ENCODE measurements at regions not wholly inside any gene's neighbourhood (a gene's known extent, or its start where the extent isn't known, plus 50 kb on each side); places are given as distances from the start of the nearest gene placed in this dataset.

GRCh38 chr11:16543642-16544041 is 187.3 kb upstream of the SOX6 start:
- TF ChIP-seq CTCF (IDR thresholded peaks at IDR 0.05; ENCODE audit: insufficient read depth in 1 of 2, low read depth in 1 of 2, low read length in 1 of 2, severe bottlenecking in 1 of 2, unreplicated experiment in 1 of 2) = no peak
- H3K9me3 Mint-ChIP-seq (ENCODE audit: unreplicated experiment) = peaks cover 10% of the 10 kb centered on the region
- Histone ChIP-seq H3K36me3 (ENCODE audit: control insufficient read depth, insufficient read depth, low read length) (no peaks in the 10 kb centered on the region), H3K4me1 (no peaks in the 10 kb centered on the region), H3K4me3 (ENCODE audit: low read depth, low read length) (no peak overlapping the region), H3K27me3 (replicated peaks; ENCODE audit: control insufficient read depth, insufficient read depth, low read length) (no peaks in the 10 kb centered on the region), H3K9me3 (0 out of 2 replicates have a peak, but pooled peaks cover 3% of the 10 kb centered on the region)
- H3K36me3 Mint-ChIP-seq (ENCODE audit: insufficient read depth, unreplicated experiment) = no peaks in the 10 kb centered on the region
- no peak overlapping the region for H3K4me3 Mint-ChIP-seq (ENCODE audit: unreplicated experiment)
- intact Hi-C loops (cut with micrococcal nuclease; ENCODE audit: unreplicated experiment) = no loop called here
- H3K4me1 Mint-ChIP-seq (ENCODE audit: low read depth, unreplicated experiment) = no peaks in the 10 kb centered on the region
- CTCF ChIA-PET = no interaction called here
- peaks cover 3% of the 10 kb centered on the region for H3K27me3 Mint-ChIP-seq (ENCODE audit: insufficient read depth, unreplicated experiment)
- BruUV-seq (replicated peaks) = no TSS peak
- no peak overlapping the region for H3K27ac Mint-ChIP-seq (ENCODE audit: unreplicated experiment)
- DNase-seq = no peak
- POLR2A ChIA-PET = no interaction called here

GRCh38 chr11:16542353-16542752 is 186.0 kb upstream of the SOX6 start:
- ChIA-PET CTCF (no interaction called here), POLR2A (no interaction called here)
- TF ChIP-seq CTCF (IDR thresholded peaks at IDR 0.05; ENCODE audit: insufficient read depth in 1 of 2, low read depth in 1 of 2, low read length in 1 of 2, severe bottlenecking in 1 of 2, unreplicated experiment in 1 of 2) = no peak
- Mint-ChIP-seq H3K9me3 (ENCODE audit: unreplicated experiment) (peaks cover 5% of the 10 kb centered on the region), H3K27me3 (ENCODE audit: insufficient read depth, unreplicated experiment) (peaks cover 3% of the 10 kb centered on the region), H3K4me3 (ENCODE audit: unreplicated experiment) (no peak overlapping the region), H3K27ac (ENCODE audit: unreplicated experiment) (no peak overlapping the region), H3K36me3 (ENCODE audit: insufficient read depth, unreplicated experiment) (no peaks in the 10 kb centered on the region), H3K4me1 (ENCODE audit: low read depth, unreplicated experiment) (no peaks in the 10 kb centered on the region)
- BruUV-seq (replicated peaks) = no TSS peak
- DNase-seq = no peak
- intact Hi-C loops (cut with micrococcal nuclease; ENCODE audit: unreplicated experiment) = no loop called here
- Histone ChIP-seq H3K36me3 (ENCODE audit: control insufficient read depth, insufficient read depth, low read length) (no peaks in the 10 kb centered on the region), H3K9me3 (0 out of 2 replicates have a peak, but pooled peaks cover 3% of the 10 kb centered on the region), H3K4me3 (ENCODE audit: low read depth, low read length) (no peak overlapping the region), H3K4me1 (no peaks in the 10 kb centered on the region), H3K27me3 (replicated peaks; ENCODE audit: control insufficient read depth, insufficient read depth, low read length) (no peaks in the 10 kb centered on the region)

- Histone ChIP-seq H3K4me3 (ENCODE audit: low read depth, low read length) (no peak overlapping the region), H3K27me3 (replicated peaks; ENCODE audit: control insufficient read depth, insufficient read depth, low read length) (no peaks in the 10 kb centered on the region), H3K9me3 (no peaks in the 10 kb centered on the region), H3K36me3 (ENCODE audit: control insufficient read depth, insufficient read depth, low read length) (no peaks in the 10 kb centered on the region), H3K4me1 (no peaks in the 10 kb centered on the region)
- H3K4me1 Mint-ChIP-seq (ENCODE audit: low read depth, unreplicated experiment) = no peaks in the 10 kb centered on the region
- ChIA-PET CTCF (interaction anchor here (0.7 kb wide), 1 partner anchor 10 kb away, joined by 11 read pairs; no protein-coding TSS in a partner anchor), POLR2A (no interaction called here)
- H3K9me3 Mint-ChIP-seq (ENCODE audit: unreplicated experiment) = no peaks in the 10 kb centered on the region
- no peak overlapping the region for H3K4me3 Mint-ChIP-seq (ENCODE audit: unreplicated experiment)
- no peak overlapping the region for H3K27ac Mint-ChIP-seq (ENCODE audit: unreplicated experiment)
- intact Hi-C loops (cut with micrococcal nuclease; ENCODE audit: unreplicated experiment) = no loop called here
- no TSS peak for BruUV-seq (replicated peaks)
- H3K36me3 Mint-ChIP-seq (ENCODE audit: insufficient read depth, unreplicated experiment) = no peaks in the 10 kb centered on the region
- TF ChIP-seq CTCF (IDR thresholded peaks at IDR 0.05; ENCODE audit: insufficient read depth in 1 of 2, low read depth in 1 of 2, low read length in 1 of 2, severe bottlenecking in 1 of 2, unreplicated experiment in 1 of 2) = no peak
- H3K27me3 Mint-ChIP-seq (ENCODE audit: insufficient read depth, unreplicated experiment) = peaks cover 6% of the 10 kb centered on the region
- no peak for DNase-seq
These were observed 180.2 kb upstream of the SOX6 start for GRCh38 chr11:16536513-16536912.
